Nephron progenitor cell (in vitro differentiated cells): ENCODE measurements at regions not wholly inside any gene's neighbourhood (a gene's known extent, or its start where the extent isn't known, plus 50 kb on each side); places are given as distances from the start of the nearest gene placed in this dataset.

Experiments used
- DNase-seq: peaks from one replicate; pipeline ENCODE4 v3.0.0; 2021
- H3K27ac Mint-ChIP-seq: 2 replicates; pipeline ENCODE4 v1.8.0; 2021; ENCODE audit warnings: mild to moderate bottlenecking, moderate library complexity, mixed read lengths
- H3K27me3 Mint-ChIP-seq: 2 replicates; pipeline ENCODE4 v1.8.0; 2021; ENCODE audit warnings: mild to moderate bottlenecking, low read depth, mixed read lengths; ENCODE audit not compliant: poor library complexity
- H3K36me3 Mint-ChIP-seq: 2 replicates; pipeline ENCODE4 v1.8.0; 2021; ENCODE audit warnings: low read depth, mixed read lengths
- H3K4me1 Mint-ChIP-seq: 2 replicates; pipeline ENCODE4 v1.8.0; 2021; ENCODE audit warnings: mixed read lengths
- H3K4me3 Mint-ChIP-seq: 2 replicates; pipeline ENCODE4 v1.8.0; 2021; ENCODE audit warnings: mild to moderate bottlenecking, moderate library complexity, mixed read lengths
- H3K9me3 Mint-ChIP-seq: 2 replicates; pipeline ENCODE4 v1.8.0; 2021; ENCODE audit warnings: mild to moderate bottlenecking, moderate library complexity, mixed read lengths
- CTCF ChIP-seq: fragments of 200-600 bp; sonication (generic); IDR thresholded peaks from 2 replicates; pipeline ENCODE4 v1.5.0; 2021; ENCODE audit warnings: antibody characterized with exemption

- Mint-ChIP-seq H3K4me1 (peaks cover 13% of the 10 kb centered on the region), H3K36me3 (no peaks in the 10 kb centered on the region), H3K4me3 (no peak overlapping the region), H3K27ac (no peak overlapping the region), H3K27me3 (peaks cover 5% of the 10 kb centered on the region), H3K9me3 (no peaks in the 10 kb centered on the region)
- no peak for TF ChIP-seq CTCF
- no peak for DNase-seq
Measured at GRCh38 chr1:78715181-78715661, 65.6 kb downstream of the IFI44 start.

- TF ChIP-seq CTCF: no peak
- Mint-ChIP-seq H3K4me1 (peaks cover 13% of the 10 kb centered on the region), H3K36me3 (no peaks in the 10 kb centered on the region), H3K4me3 (no peak overlapping the region), H3K27me3 (peaks cover 5% of the 10 kb centered on the region), H3K27ac (no peak overlapping the region), H3K9me3 (no peaks in the 10 kb centered on the region)
- DNase-seq: no peak
Measured at GRCh38 chr1:78716186-78716585, 66.6 kb downstream of the IFI44 start.

- Mint-ChIP-seq H3K36me3 (no peaks in the 10 kb centered on the region), H3K4me3 (no peak overlapping the region), H3K27ac (no peak overlapping the region), H3K9me3 (no peaks in the 10 kb centered on the region), H3K27me3 (peaks cover 5% of the 10 kb centered on the region), H3K4me1 (peaks cover 5% of the 10 kb centered on the region)
- no peak for DNase-seq
- TF ChIP-seq CTCF: no peak
Measured at GRCh38 chr1:78718566-78718965, 68.9 kb downstream of the IFI44 start.

- Mint-ChIP-seq H3K27ac (no peak overlapping the region), H3K9me3 (no peaks in the 10 kb centered on the region), H3K27me3 (peaks cover 5% of the 10 kb centered on the region), H3K4me3 (no peak overlapping the region), H3K36me3 (no peaks in the 10 kb centered on the region), H3K4me1 (peaks cover 5% of the 10 kb centered on the region)
- DNase-seq: no peak
- no peak for TF ChIP-seq CTCF
Measured at GRCh38 chr1:78721136-78721535, 71.5 kb downstream of the IFI44 start.

- peaks cover 5% of the 10 kb centered on the region for H3K4me1 Mint-ChIP-seq
- no peak overlapping the region for H3K4me3 Mint-ChIP-seq
- no peak for TF ChIP-seq CTCF
- H3K27me3 Mint-ChIP-seq: peaks cover under 1% of the 10 kb centered on the region
- no peak overlapping the region for H3K27ac Mint-ChIP-seq
- no peaks in the 10 kb centered on the region for H3K36me3 Mint-ChIP-seq
- H3K9me3 Mint-ChIP-seq: no peaks in the 10 kb centered on the region
- DNase-seq: no peak
Measured at GRCh38 chr1:78722105-78722504, 72.5 kb downstream of the IFI44 start.

- Mint-ChIP-seq H3K4me3 (no peak overlapping the region), H3K27ac (no peak overlapping the region)
Measured at GRCh38 chr1:78722521-78722920, 72.9 kb downstream of the IFI44 start.

More at GRCh38 chr1:78722521-78722920, 72.9 kb downstream of the IFI44 start:
- DNase-seq: no peak
- Mint-ChIP-seq H3K9me3 (no peaks in the 10 kb centered on the region), H3K4me1 (peaks cover 4% of the 10 kb centered on the region), H3K27me3 (no peaks in the 10 kb centered on the region), H3K36me3 (no peaks in the 10 kb centered on the region)
- no peak for TF ChIP-seq CTCF
